ENCODE measurements at regions not wholly inside any gene's neighbourhood (a gene's known extent, or its start where the extent isn't known, plus 50 kb on each side); places are given as distances from the start of the nearest gene placed in this dataset.

GRCh38 chr4:156606554-156607477, 364.8 kb downstream of the PDGFC start:
- no peak for TF ChIP-seq CTCF (IDR thresholded peaks at IDR 0.05)
- Histone ChIP-seq H3K27ac (peak overlapping the region in 1 of 2 donors; percentile 6), H3K4me3 (peak overlapping the region; percentile 17)
- DNase-seq (ENCODE audit: low spot score), result no peak

- no peak for DNase-seq (ENCODE audit: low spot score)
- Histone ChIP-seq H3K27ac (peak overlapping the region in 1 of 2 donors; percentile 55), H3K4me3 (peak overlapping the region; percentile 50)
- no peak for TF ChIP-seq CTCF (IDR thresholded peaks at IDR 0.05)
Observed at GRCh38 chr4:156598138-156598681, 373.4 kb downstream of the PDGFC start.

- Histone ChIP-seq H3K4me3 (no peak overlapping the region), H3K27ac (no peak overlapping the region)
- no peak for DNase-seq (ENCODE audit: low spot score)
- no peak for TF ChIP-seq CTCF (IDR thresholded peaks at IDR 0.05)
Observed at GRCh38 chr4:156596706-156597329, 374.8 kb downstream of the PDGFC start.

GRCh38 chr4:156596026-156596425, 375.6 kb downstream of the PDGFC start:
- no peak for TF ChIP-seq CTCF (IDR thresholded peaks at IDR 0.05)
- no peak for DNase-seq (ENCODE audit: low spot score)
- Histone ChIP-seq H3K27ac (no peak overlapping the region), H3K4me3 (no peak overlapping the region)

- peak overlapping the region in 1 of 2 donors; percentile 16 for H3K27ac ChIP-seq
- H3K4me3 ChIP-seq, result no peak overlapping the region
- no peak for DNase-seq (ENCODE audit: low spot score)
- TF ChIP-seq CTCF (IDR thresholded peaks at IDR 0.05), result no peak
Observed at GRCh38 chr4:156595041-156595440, 376.6 kb downstream of the PDGFC start.

- DNase-seq (ENCODE audit: low spot score), result no peak
- Histone ChIP-seq H3K27ac (no peak overlapping the region), H3K4me3 (no peak overlapping the region)
- TF ChIP-seq CTCF (IDR thresholded peaks at IDR 0.05), result no peak
Observed at GRCh38 chr4:156594624-156595023, 377.0 kb downstream of the PDGFC start.

Data from coronary artery (tissue), 2 donors.